ENCODE measurements at regions not wholly inside any gene's neighbourhood (a gene's known extent, or its start where the extent isn't known, plus 50 kb on each side); places are given as distances from the start of the nearest gene placed in this dataset.
A peak's percentile ranks its signal among the peaks of the same experiment; 100 is the strongest.

DNA sequence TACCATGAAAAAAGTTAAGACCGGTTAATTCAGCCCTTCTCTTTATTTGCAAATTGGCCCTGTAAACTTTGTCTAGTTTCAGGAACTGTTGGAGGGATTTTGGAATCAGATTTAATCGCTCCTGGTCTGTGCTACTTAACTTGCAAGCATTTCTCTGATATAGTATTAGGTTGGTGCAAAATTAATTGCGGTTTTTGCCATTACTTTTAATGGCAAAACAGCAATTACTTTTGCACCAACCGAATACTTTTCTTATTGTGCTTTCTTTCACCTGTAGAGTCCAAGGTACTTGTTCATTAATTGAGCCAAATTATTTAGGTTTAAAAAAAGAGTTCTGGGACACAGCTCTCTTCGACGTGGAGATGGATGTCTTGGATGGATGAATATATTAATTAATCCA, 92.8 kb upstream of the HNRNPU start:
- TF ChIP-seq EZH2phosphoT487 (IDR thresholded peaks at IDR 0.05; ENCODE audit: low read depth) = no peak
- no peak overlapping the region for H3K27ac ChIP-seq (ENCODE audit: low read length)
- H4K20me1 ChIP-seq (ENCODE audit: insufficient read depth, low read length) = no peaks in the 10 kb centered on the region
- H3K4me2 ChIP-seq (ENCODE audit: low read length) = peak overlapping the region; percentile 43
- no peak overlapping the region for H2AFZ ChIP-seq (ENCODE audit: low read depth, low read length)
- H3K36me3 ChIP-seq (replicated peaks; ENCODE audit: low read depth, low read length) = no peaks in the 10 kb centered on the region
- H3K9me3 ChIP-seq (ENCODE audit: insufficient read depth, low read length) = no peaks in the 10 kb centered on the region
- H3K27me3 ChIP-seq (ENCODE audit: low read depth, low read length) = no peaks in the 10 kb centered on the region
- no peak overlapping the region for H3K4me3 ChIP-seq (ENCODE audit: low read length)
- no peaks in the 10 kb centered on the region for H3K79me2 ChIP-seq (ENCODE audit: low read length)
- H3K4me1 ChIP-seq (ENCODE audit: low read length) = peaks cover 26% of the 10 kb centered on the region
- no peak overlapping the region for H3K9ac ChIP-seq (ENCODE audit: low read length)

DNA sequence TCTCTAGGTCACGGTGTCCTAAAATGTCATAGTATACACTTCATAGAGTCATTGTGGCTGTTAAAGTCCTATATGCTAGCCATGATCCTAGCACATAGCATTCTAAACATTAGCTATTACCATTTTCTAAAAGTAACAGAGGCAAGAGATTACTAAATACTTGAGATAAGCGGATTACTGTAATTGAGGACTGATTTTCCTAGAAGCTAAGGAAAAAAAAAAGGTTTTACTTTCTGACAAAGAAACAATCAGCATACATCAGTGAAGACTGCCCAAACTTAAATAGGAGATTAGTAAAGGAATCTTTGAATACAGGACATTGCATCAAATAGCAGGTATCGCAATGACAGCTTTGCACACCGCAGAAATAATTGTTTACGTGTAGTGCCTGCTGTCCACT, 91.3 kb upstream of the HNRNPU start:
- Histone ChIP-seq H3K36me3 (replicated peaks; ENCODE audit: low read depth, low read length) (no peaks in the 10 kb centered on the region), H3K27ac (ENCODE audit: low read length) (no peak overlapping the region), H3K27me3 (ENCODE audit: low read depth, low read length) (no peaks in the 10 kb centered on the region), H3K79me2 (ENCODE audit: low read length) (no peaks in the 10 kb centered on the region), H4K20me1 (ENCODE audit: insufficient read depth, low read length) (no peaks in the 10 kb centered on the region), H3K4me1 (ENCODE audit: low read length) (peaks cover 23% of the 10 kb centered on the region), H3K4me2 (ENCODE audit: low read length) (no peak overlapping the region), H3K9ac (ENCODE audit: low read length) (no peak overlapping the region), H2AFZ (ENCODE audit: low read depth, low read length) (no peak overlapping the region), H3K9me3 (ENCODE audit: insufficient read depth, low read length) (no peaks in the 10 kb centered on the region), H3K4me3 (ENCODE audit: low read length) (no peak overlapping the region)
- TF ChIP-seq EZH2phosphoT487 (IDR thresholded peaks at IDR 0.05; ENCODE audit: low read depth) = no peak
- TF ChIP-seq, protein P1, sequence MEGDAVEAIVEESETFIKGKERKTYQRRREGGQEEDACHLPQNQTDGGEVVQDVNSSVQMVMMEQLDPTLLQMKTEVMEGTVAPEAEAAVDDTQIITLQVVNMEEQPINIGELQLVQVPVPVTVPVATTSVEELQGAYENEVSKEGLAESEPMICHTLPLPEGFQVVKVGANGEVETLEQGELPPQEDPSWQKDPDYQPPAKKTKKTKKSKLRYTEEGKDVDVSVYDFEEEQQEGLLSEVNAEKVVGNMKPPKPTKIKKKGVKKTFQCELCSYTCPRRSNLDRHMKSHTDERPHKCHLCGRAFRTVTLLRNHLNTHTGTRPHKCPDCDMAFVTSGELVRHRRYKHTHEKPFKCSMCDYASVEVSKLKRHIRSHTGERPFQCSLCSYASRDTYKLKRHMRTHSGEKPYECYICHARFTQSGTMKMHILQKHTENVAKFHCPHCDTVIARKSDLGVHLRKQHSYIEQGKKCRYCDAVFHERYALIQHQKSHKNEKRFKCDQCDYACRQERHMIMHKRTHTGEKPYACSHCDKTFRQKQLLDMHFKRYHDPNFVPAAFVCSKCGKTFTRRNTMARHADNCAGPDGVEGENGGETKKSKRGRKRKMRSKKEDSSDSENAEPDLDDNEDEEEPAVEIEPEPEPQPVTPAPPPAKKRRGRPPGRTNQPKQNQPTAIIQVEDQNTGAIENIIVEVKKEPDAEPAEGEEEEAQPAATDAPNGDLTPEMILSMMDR (IDR thresholded peaks at IDR 0.05; ENCODE audit: low read depth, low read length) = no peak

DNA sequence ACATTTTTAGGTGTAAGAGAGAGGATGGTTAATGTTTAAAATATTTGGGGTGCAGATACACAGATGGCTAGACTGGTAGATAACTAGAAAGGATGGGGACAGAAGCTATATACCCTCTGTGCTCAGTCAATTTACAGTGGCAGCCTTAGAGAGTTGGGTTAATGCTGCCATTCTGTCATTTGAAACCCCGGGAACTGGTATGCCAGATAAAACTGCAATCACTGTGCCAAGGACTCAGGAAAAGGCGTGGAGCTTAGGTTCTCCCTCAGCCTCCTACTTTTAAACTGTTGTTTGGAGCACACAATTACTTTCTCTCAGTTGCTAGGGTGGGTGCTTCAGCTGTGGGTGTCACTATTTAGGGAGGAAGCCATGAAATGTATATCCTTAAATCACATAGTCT, 90.0 kb upstream of the HNRNPU start:
- Histone ChIP-seq H3K79me2 (ENCODE audit: low read length) (no peaks in the 10 kb centered on the region), H3K36me3 (replicated peaks; ENCODE audit: low read depth, low read length) (no peaks in the 10 kb centered on the region), H3K4me3 (ENCODE audit: low read length) (no peak overlapping the region), H3K9ac (ENCODE audit: low read length) (no peak overlapping the region), H4K20me1 (ENCODE audit: insufficient read depth, low read length) (no peaks in the 10 kb centered on the region), H3K27ac (ENCODE audit: low read length) (no peak overlapping the region), H2AFZ (ENCODE audit: low read depth, low read length) (no peak overlapping the region), H3K27me3 (ENCODE audit: low read depth, low read length) (no peaks in the 10 kb centered on the region), H3K9me3 (ENCODE audit: insufficient read depth, low read length) (no peaks in the 10 kb centered on the region), H3K4me2 (ENCODE audit: low read length) (no peak overlapping the region), H3K4me1 (ENCODE audit: low read length) (peaks cover 23% of the 10 kb centered on the region)
- TF ChIP-seq, protein P1 (IDR thresholded peaks at IDR 0.05; ENCODE audit: low read depth, low read length) = no peak
- TF ChIP-seq EZH2phosphoT487 (IDR thresholded peaks at IDR 0.05; ENCODE audit: low read depth) = no peak

DNA sequence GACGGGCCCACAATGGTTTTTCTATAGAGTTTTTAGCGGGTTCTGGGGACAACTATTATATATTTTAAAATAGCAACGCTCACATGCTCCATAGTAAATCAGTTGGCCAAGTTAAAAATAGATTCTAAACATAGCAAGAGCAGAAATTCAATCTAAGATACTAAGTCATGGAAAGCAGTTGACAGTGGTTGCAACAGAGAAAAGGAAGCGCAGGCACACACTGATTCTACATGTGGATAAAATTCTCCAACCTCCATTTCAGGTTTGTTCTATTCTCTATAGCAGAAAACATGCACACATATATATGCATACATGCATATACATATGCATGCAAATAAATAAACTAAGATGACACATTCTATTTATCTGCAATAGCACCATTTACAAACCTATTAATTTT, 89.6 kb upstream of the HNRNPU start:
- no peaks in the 10 kb centered on the region for H3K27me3 ChIP-seq (ENCODE audit: low read depth, low read length)
- H3K9me3 ChIP-seq (ENCODE audit: insufficient read depth, low read length) = no peaks in the 10 kb centered on the region
- no peaks in the 10 kb centered on the region for H4K20me1 ChIP-seq (ENCODE audit: insufficient read depth, low read length)
- TF ChIP-seq, protein P1 (IDR thresholded peaks at IDR 0.05; ENCODE audit: low read depth, low read length) = no peak
- no peak for TF ChIP-seq EZH2phosphoT487 (IDR thresholded peaks at IDR 0.05; ENCODE audit: low read depth)
- H3K9ac ChIP-seq (ENCODE audit: low read length) = no peak overlapping the region
- H3K27ac ChIP-seq (ENCODE audit: low read length) = no peak overlapping the region
- no peaks in the 10 kb centered on the region for H3K79me2 ChIP-seq (ENCODE audit: low read length)
- no peak overlapping the region for H3K4me3 ChIP-seq (ENCODE audit: low read length)
- H3K36me3 ChIP-seq (replicated peaks; ENCODE audit: low read depth, low read length) = no peaks in the 10 kb centered on the region
- no peak overlapping the region for H3K4me2 ChIP-seq (ENCODE audit: low read length)
- peaks cover 23% of the 10 kb centered on the region for H3K4me1 ChIP-seq (ENCODE audit: low read length)
- H2AFZ ChIP-seq (ENCODE audit: low read depth, low read length) = no peak overlapping the region

DNA sequence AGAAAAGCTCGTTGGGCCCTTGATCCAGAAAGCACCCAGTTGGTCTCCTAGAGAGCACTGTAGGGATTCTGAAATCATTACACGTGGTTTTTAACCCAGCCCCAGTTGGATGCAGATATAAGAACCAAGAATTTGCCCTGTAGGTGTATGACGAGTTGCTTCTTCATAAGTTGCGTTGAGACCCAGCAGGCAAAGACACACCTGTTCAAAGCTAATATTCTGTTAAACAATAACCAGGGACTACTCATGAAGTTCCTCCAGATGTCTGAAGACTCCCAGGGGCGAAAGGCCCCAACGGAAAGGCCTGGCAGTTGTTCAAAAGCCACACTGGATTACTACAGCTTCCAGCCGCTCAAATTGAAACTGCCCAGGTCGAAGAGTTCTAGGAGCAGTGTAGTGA, 88.6 kb upstream of the HNRNPU start:
- Histone ChIP-seq H3K9me3 (ENCODE audit: insufficient read depth, low read length) (no peaks in the 10 kb centered on the region), H3K27ac (ENCODE audit: low read length) (peak overlapping the region; percentile 7; the same call in 1 of the 2 replicates), H3K9ac (ENCODE audit: low read length) (peak overlapping the region; percentile 18; the same call in 1 of the 2 replicates), H3K4me1 (ENCODE audit: low read length) (peaks cover 22% of the 10 kb centered on the region), H3K4me3 (ENCODE audit: low read length) (peak overlapping the region; percentile 45), H4K20me1 (ENCODE audit: insufficient read depth, low read length) (no peaks in the 10 kb centered on the region), H3K79me2 (ENCODE audit: low read length) (no peaks in the 10 kb centered on the region), H2AFZ (ENCODE audit: low read depth, low read length) (peak overlapping the region; percentile 82), H3K36me3 (replicated peaks; ENCODE audit: low read depth, low read length) (no peaks in the 10 kb centered on the region), H3K4me2 (ENCODE audit: low read length) (peak overlapping the region; percentile 80), H3K27me3 (ENCODE audit: low read depth, low read length) (no peaks in the 10 kb centered on the region)
- no peak for TF ChIP-seq EZH2phosphoT487 (IDR thresholded peaks at IDR 0.05; ENCODE audit: low read depth)
- TF ChIP-seq, protein P1 (IDR thresholded peaks at IDR 0.05; ENCODE audit: low read depth, low read length) = no peak
